DMS53 (cell line): ENCODE measurements at regions not wholly inside any gene's neighbourhood (a gene's known extent, or its start where the extent isn't known, plus 50 kb on each side); places are given as distances from the start of the nearest gene placed in this dataset.
"Not testable (repeated sequence)": the region's sequence is repeated elsewhere in the genome, so short reads cannot be mapped to it uniquely, and the experiment has no call there.

Experiments used
- DNase-seq: peaks from one replicate; lab custom pipeline; 2025; lab: John Stamatoyannopoulos, UW

- peak; percentile 84 for DNase-seq
Measured at GRCh38 chr5:143629871-143630659, 181.9 kb upstream of the HMHB1 start.

GRCh38 chr5:143625048-143625447 lies 186.9 kb upstream of the HMHB1 start:
- not testable (repeated sequence) for DNase-seq

- DNase-seq, result no peak
Measured at GRCh38 chr5:143624465-143624864, 187.5 kb upstream of the HMHB1 start.

- DNase-seq, result no peak
Measured at GRCh38 chr5:143619040-143619439, 192.9 kb upstream of the HMHB1 start.

GRCh38 chr5:143618141-143618540 lies 193.8 kb upstream of the HMHB1 start:
- DNase-seq, result no peak

GRCh38 chr5:143614831-143615230 lies 197.1 kb upstream of the HMHB1 start:
- no peak for DNase-seq

- no peak for DNase-seq
Measured at GRCh38 chr5:143613329-143613728, 198.6 kb upstream of the HMHB1 start.

- no peak for DNase-seq
Measured at GRCh38 chr5:143610946-143611345, 201.0 kb upstream of the HMHB1 start.

- DNase-seq, result no peak
Measured at GRCh38 chr5:143606043-143606752, 202.7 kb upstream of the NR3C1 start.

- DNase-seq, result no peak
Measured at GRCh38 chr5:143605403-143606005, 202.0 kb upstream of the NR3C1 start.

- DNase-seq, result no peak
Measured at GRCh38 chr5:143601917-143602333, 198.4 kb upstream of the NR3C1 start.

- DNase-seq, result no peak
Measured at GRCh38 chr5:143601357-143601756, 197.9 kb upstream of the NR3C1 start.

GRCh38 chr5:143600396-143601075 lies 197.1 kb upstream of the NR3C1 start:
- DNase-seq, result peak; percentile 34

GRCh38 chr5:143599474-143599873 lies 196.0 kb upstream of the NR3C1 start:
- no peak for DNase-seq

- no peak for DNase-seq
Measured at GRCh38 chr5:143596824-143597223, 193.3 kb upstream of the NR3C1 start.

GRCh38 chr5:143594902-143595818 lies 191.7 kb upstream of the NR3C1 start:
- peak; percentile 96 for DNase-seq

GRCh38 chr5:143593723-143594122 lies 190.2 kb upstream of the NR3C1 start:
- no peak for DNase-seq

- DNase-seq, result peak; percentile 83
Measured at GRCh38 chr5:143592648-143593047, 189.2 kb upstream of the NR3C1 start.

GRCh38 chr5:143588933-143589662 lies 185.6 kb upstream of the NR3C1 start:
- DNase-seq, result peak; percentile 53

- DNase-seq, result not testable (repeated sequence)
Measured at GRCh38 chr5:143588121-143588520, 184.6 kb upstream of the NR3C1 start.
